Bronchial epithelial cell (primary cell): ENCODE measurements at regions not wholly inside any gene's neighbourhood (a gene's known extent, or its start where the extent isn't known, plus 50 kb on each side); places are given as distances from the start of the nearest gene placed in this dataset.

Experiments
- DNase-seq: peaks from one replicate; pipeline ENCODE4 v3.0.0-alpha.2; 2010; ENCODE audit warnings: low read depth
- FAIRE-seq: peaks from 2 replicates; lab custom pipeline; 2011; peaks lifted over from hg19 to GRCh38; lab: Jason Lieb, UNC
- H3K27me3 ChIP-seq: 2 replicates; pipeline ENCODE4 v1.5.1; 2011; ENCODE audit warnings: low read length; ENCODE audit not compliant: control insufficient read depth, insufficient read depth
- H3K36me3 ChIP-seq: 2 replicates; pipeline ENCODE4 v1.5.1; 2011; ENCODE audit warnings: low read length; ENCODE audit not compliant: control insufficient read depth, insufficient read depth
- H3K4me3 ChIP-seq: 2 replicates; pipeline ENCODE4 v1.5.1; 2011; ENCODE audit warnings: mild to moderate bottlenecking, low read depth, low read length, control low read depth
- CTCF ChIP-seq: IDR thresholded peaks from 2 replicates; pipeline ENCODE4 v1.5.1; 2011; ENCODE audit warnings: mild to moderate bottlenecking, moderate library complexity, low read length, control low read depth, inconsistent platforms; ENCODE audit not compliant: insufficient read depth, severe bottlenecking

DNA sequence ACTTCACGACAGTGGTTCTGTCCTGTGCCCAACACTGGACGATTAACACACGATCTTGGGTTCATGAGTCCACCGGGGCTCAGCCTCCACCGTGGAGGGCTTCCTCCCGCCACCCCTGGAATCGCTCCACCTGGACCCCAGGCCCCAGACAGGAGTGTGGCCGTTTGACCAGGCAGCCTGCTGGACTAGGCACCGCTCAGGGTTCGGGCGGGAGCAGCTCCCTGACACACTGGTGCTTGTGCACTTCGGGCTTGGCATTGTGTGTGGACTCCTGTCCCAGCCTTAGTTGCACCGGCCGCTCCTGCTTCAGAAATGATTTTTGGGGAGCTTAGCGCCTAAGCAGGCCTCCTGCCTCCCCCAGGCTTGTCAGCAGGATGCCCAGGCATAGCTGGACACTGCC lies 617.4 kb upstream of the SALL3 start:
- Histone ChIP-seq H3K27me3 (no peaks in the 10 kb centered on the region), H3K36me3 (no peaks in the 10 kb centered on the region), H3K4me3 (no peak overlapping the region)
- no peak for TF ChIP-seq CTCF
- FAIRE-seq (no peak), DNase-seq (no peak)

GRCh38 chr18:78363556-78364387 lies 615.8 kb upstream of the SALL3 start:
- no peaks in the 10 kb centered on the region for H3K27me3 ChIP-seq
- H3K4me3 ChIP-seq = no peak overlapping the region
- DNase-seq (no peak), FAIRE-seq (no peak)
- H3K36me3 ChIP-seq = no peaks in the 10 kb centered on the region
- TF ChIP-seq CTCF = no peak

GRCh38 chr18:78364388-78364960 lies 615.1 kb upstream of the SALL3 start:
- FAIRE-seq = peak; percentile 36
- TF ChIP-seq CTCF = no peak
- Histone ChIP-seq H3K4me3 (no peak overlapping the region), H3K36me3 (no peaks in the 10 kb centered on the region), H3K27me3 (no peaks in the 10 kb centered on the region)
- no peak for DNase-seq

DNA sequence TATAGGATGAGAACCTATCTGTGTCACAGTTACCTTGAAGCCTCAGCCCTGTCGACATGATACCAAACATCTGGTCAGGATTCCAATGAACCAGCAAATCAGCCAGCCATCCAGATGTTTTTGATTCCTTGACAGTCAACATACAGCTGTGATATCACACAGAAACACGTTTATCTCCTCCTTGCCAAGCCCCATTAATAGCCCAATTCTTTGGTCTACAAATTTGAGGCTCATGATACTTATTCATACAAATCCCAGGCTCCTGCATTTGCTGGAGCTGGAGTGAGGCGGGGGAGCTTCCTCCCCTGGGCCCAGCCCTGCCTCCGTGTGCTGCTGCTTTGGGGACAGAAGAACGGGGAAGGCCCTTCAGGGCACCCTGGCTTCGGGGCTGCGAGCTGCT lies 611.6 kb upstream of the SALL3 start:
- no peak for FAIRE-seq
- H3K4me3 ChIP-seq = no peak overlapping the region
- H3K27me3 ChIP-seq = no peaks in the 10 kb centered on the region

GRCh38 chr18:78368726-78369125 lies 610.9 kb upstream of the SALL3 start:
- FAIRE-seq (no peak), DNase-seq (no peak)

More for the DNA sequence above, 611.6 kb upstream of the SALL3 start:
- no peaks in the 10 kb centered on the region for H3K36me3 ChIP-seq
- DNase-seq = no peak
- no peak for TF ChIP-seq CTCF

More at GRCh38 chr18:78368726-78369125, 610.9 kb upstream of the SALL3 start:
- H3K27me3 ChIP-seq = no peaks in the 10 kb centered on the region
- no peak overlapping the region for H3K4me3 ChIP-seq
- TF ChIP-seq CTCF = no peak
- no peaks in the 10 kb centered on the region for H3K36me3 ChIP-seq
